ENCODE measurements at regions not wholly inside any gene's neighbourhood (a gene's known extent, or its start where the extent isn't known, plus 50 kb on each side); places are given as distances from the start of the nearest gene placed in this dataset.

- no peak for ATAC-seq (replicated peaks in 6 of 8)
- Histone ChIP-seq H3K4me3 (no peak overlapping the region), H3K4me1 (replicated peaks in 1 of 2) (no peaks in the 10 kb centered on the region), H3K27ac (no peak overlapping the region)
- in situ Hi-C loops (cut with MboI; ENCODE audit: low pct_unique_long_range_greater_than_20kb in 2 of 9, low sequenced_read_pairs in 9 of 9, unreplicated experiment in 9 of 9) = no loop called here
- WGBS, 10 experiments = 36 to 92% (median 73%) methylated on average over 1 of the region's 1 CpG; no CpG with 5 or more reads in 2 of the 10 experiments
Observed at GRCh38 chr9:105854026-105854782, 159.9 kb downstream of the TMEM38B start.

DNA sequence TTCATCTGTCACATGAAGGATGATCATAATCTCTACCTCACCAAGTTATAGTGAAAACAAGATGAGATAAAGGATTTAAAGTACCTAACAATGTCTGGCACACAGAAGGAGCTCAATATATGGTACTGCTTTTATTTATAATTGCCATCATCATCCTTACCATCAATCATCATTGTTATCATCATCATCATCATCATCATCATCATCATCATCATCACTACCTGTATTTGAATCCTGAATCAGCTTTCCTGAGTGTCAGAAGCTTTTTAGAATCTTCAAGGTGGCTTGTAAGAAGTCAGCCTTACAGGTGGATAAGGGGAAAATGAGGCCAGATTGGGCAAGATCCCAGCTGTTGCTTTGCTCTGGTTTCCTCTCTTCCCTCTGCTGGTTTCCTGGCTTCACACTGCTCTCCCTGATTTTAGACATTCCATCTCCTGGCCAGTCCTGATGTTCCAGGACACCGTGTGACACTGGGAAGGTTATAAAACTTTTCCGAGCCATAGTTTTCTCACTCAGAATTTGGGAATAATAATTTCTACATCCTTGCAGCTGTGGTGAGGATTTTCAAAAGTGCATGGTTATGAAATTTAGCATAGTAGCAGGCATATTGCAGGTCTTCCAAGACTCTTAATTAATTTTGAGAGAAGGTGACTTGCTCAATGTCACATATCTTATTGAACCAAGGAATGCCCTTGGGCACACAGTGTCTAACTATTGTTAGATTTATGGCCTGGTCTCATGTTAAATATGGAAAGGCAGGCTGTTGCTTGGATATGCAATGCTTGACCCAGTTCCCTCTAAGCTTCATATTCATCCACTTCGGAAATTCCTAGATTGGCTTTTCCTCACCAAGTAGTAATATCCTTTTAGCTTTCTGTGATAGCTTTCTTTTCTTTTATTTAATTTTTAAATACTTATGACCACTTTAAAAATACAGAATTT lies 160.7 kb downstream of the TMEM38B start:
- in situ Hi-C loops (cut with MboI; ENCODE audit: low pct_unique_long_range_greater_than_20kb in 2 of 9, low sequenced_read_pairs in 9 of 9, unreplicated experiment in 9 of 9) = no loop called here
- H3K27ac ChIP-seq = no peak overlapping the region
- WGBS, 10 experiments = 0 to 100% (median 80%) methylated on average over 1 to 3 of the region's 3 CpGs; no CpG with 5 or more reads in 3 of the 10 experiments
- ATAC-seq (replicated peaks in 6 of 8) = peak in 2 of 8 experiments; percentile 48 to 76
- no peak overlapping the region for H3K4me3 ChIP-seq
- no peaks in the 10 kb centered on the region for H3K4me1 ChIP-seq (replicated peaks in 1 of 2)

DNA sequence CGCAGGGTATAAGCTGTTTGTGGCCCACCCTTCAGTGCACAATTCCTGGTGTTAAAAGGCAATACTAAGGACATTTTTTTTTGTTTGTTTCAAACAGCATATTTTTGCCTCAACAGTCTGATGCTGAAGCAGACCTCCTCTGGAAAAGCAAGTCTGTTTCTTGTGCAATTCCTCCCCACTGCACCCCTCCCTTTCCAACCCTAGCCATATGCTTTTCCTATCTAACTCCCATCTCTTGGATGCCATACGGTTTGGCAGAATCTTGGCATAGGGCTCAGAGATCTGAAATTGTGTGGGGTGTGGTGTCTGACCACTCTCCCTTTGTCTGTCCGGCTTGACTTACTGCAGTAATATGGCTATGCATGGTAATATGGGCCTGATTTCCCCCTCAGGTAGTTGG lies 161.6 kb downstream of the TMEM38B start:
- 0 to 100% (median 0%) methylated on average over 1 to 2 of the region's 3 CpGs; no CpG with 5 or more reads in 5 of the 10 experiments for WGBS, 10 experiments
- peak in 1 of 8 experiments; percentile 52 for ATAC-seq (replicated peaks in 6 of 8)
- H3K27ac ChIP-seq = no peak overlapping the region
- in situ Hi-C loops (cut with MboI; ENCODE audit: low pct_unique_long_range_greater_than_20kb in 2 of 9, low sequenced_read_pairs in 9 of 9, unreplicated experiment in 9 of 9) = no loop called here
- H3K4me1 ChIP-seq (replicated peaks in 1 of 2) = no peaks in the 10 kb centered on the region
- H3K4me3 ChIP-seq = no peak overlapping the region

GRCh38 chr9:105858006-105858690 lies 163.8 kb downstream of the TMEM38B start:
- Histone ChIP-seq H3K4me3 (no peak overlapping the region), H3K4me1 (replicated peaks in 1 of 2) (no peaks in the 10 kb centered on the region), H3K27ac (no peak overlapping the region)
- ATAC-seq (replicated peaks in 6 of 8) = no peak
- in situ Hi-C loops (cut with MboI; ENCODE audit: low pct_unique_long_range_greater_than_20kb in 2 of 9, low sequenced_read_pairs in 9 of 9, unreplicated experiment in 9 of 9) = no loop called here
- 17 to 100% (median 82%) methylated on average over 1 of the region's 1 CpG; no CpG with 5 or more reads in 4 of the 10 experiments for WGBS, 10 experiments

- Histone ChIP-seq H3K4me3 (no peak overlapping the region), H3K27ac (no peak overlapping the region), H3K4me1 (replicated peaks in 1 of 2) (no peaks in the 10 kb centered on the region)
- in situ Hi-C loops (cut with MboI; ENCODE audit: low pct_unique_long_range_greater_than_20kb in 2 of 9, low sequenced_read_pairs in 9 of 9, unreplicated experiment in 9 of 9) = no loop called here
- ATAC-seq (replicated peaks in 6 of 8) = peak in 2 of 8 experiments; percentile 22 to 29
Observed at GRCh38 chr9:105858877-105859276, 164.5 kb downstream of the TMEM38B start.

- ATAC-seq (replicated peaks in 6 of 8) = no peak
- Histone ChIP-seq H3K4me1 (replicated peaks in 1 of 2) (no peaks in the 10 kb centered on the region), H3K27ac (no peak overlapping the region), H3K4me3 (no peak overlapping the region)
- in situ Hi-C loops (cut with MboI; ENCODE audit: low pct_unique_long_range_greater_than_20kb in 2 of 9, low sequenced_read_pairs in 9 of 9, unreplicated experiment in 9 of 9) = no loop called here
Observed at GRCh38 chr9:105859428-105860091, 165.2 kb downstream of the TMEM38B start.

DNA sequence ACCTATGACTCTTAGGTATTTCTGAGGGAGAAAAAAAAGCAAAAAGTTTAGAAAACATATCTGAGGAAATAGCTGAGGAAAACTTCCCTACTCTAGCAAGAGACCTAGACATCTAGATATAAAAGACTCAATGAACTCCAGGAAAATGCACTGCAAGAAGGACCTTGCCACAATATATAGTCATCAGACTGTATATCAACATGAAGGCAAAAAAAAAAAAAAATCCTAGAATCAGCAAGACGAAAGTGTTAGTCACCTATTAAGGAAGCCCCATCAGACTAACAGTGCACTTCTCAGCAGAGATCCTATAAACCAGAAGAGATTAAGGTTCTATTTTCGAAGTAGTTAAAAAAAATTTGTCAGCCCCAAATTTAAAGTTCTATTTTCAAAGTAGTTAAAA lies 166.2 kb downstream of the TMEM38B start:
- Histone ChIP-seq H3K27ac (no peak overlapping the region), H3K4me3 (no peak overlapping the region), H3K4me1 (replicated peaks in 1 of 2) (no peaks in the 10 kb centered on the region)
- ATAC-seq (replicated peaks in 6 of 8) = no peak
- in situ Hi-C loops (cut with MboI; ENCODE audit: low pct_unique_long_range_greater_than_20kb in 2 of 9, low sequenced_read_pairs in 9 of 9, unreplicated experiment in 9 of 9) = no loop called here
- 15 to 95% (median 78%) methylated on average over 1 to 2 of the region's 2 CpGs for WGBS, 10 experiments

DNA sequence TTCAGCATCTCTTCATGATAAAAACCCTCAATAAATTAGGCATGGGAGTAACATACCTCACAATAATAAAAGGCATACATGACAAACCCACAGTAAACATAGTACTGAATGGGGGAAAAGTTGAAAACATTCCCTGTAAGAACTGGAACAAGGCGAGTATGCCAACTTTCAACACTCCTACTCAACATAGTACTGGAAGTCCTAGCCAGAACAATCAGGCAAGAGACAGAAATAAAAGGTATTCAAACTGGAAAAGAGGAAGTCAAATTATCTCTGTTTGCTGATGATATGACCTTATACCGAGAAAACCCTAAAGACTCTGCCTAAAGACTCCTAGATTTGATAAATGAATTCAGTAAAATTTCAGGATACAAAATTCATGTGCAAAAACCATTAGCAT lies 167.6 kb downstream of the TMEM38B start:
- Histone ChIP-seq H3K4me3 (no peak overlapping the region), H3K27ac (no peak overlapping the region), H3K4me1 (replicated peaks in 1 of 2) (no peaks in the 10 kb centered on the region)
- in situ Hi-C loops (cut with MboI; ENCODE audit: low pct_unique_long_range_greater_than_20kb in 2 of 9, low sequenced_read_pairs in 9 of 9, unreplicated experiment in 9 of 9) = no loop called here
- peak in 3 of 8 experiments; percentile 29 to 74 (median 46) for ATAC-seq (replicated peaks in 6 of 8)
- WGBS, 10 experiments = 0 to 100% (median 80%) methylated on average over 1 to 2 of the region's 2 CpGs; no CpG with 5 or more reads in 1 of the 10 experiments

GRCh38 chr9:105864248-105864898 lies 170.0 kb downstream of the TMEM38B start:
- no peak overlapping the region for H3K4me3 ChIP-seq
- WGBS, 10 experiments = 5 to 100% (median 76%) methylated on average over 2 to 6 of the region's 6 CpGs; no CpG with 5 or more reads in 1 of the 10 experiments
- H3K27ac ChIP-seq = no peak overlapping the region
- H3K4me1 ChIP-seq (replicated peaks in 1 of 2) = no peaks in the 10 kb centered on the region
- no peak for ATAC-seq (replicated peaks in 6 of 8)
- in situ Hi-C loops (cut with MboI; ENCODE audit: low pct_unique_long_range_greater_than_20kb in 2 of 9, low sequenced_read_pairs in 9 of 9, unreplicated experiment in 9 of 9) = no loop called here

DNA sequence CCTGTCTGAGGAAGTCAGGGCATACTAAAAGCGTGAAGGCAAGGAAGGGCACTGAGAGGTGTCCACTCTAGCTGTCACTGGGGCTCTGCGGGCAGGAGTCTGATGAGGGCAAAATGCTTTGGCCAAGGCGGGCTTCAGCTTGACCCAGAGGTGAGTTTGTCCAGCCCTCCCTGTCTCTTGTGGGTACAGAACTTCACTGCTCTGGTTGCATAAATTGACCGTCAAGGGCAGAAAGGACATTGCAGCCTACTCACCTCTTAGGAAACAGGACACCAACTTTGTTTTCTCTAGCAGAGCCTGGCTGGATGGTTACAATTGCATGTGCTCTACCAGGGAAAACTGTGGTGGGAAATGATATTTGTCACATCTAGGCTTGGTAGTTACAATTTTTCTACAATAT lies 170.9 kb downstream of the TMEM38B start:
- in situ Hi-C loops (cut with MboI; ENCODE audit: low pct_unique_long_range_greater_than_20kb in 2 of 9, low sequenced_read_pairs in 9 of 9, unreplicated experiment in 9 of 9) = no loop called here
- no peaks in the 10 kb centered on the region for H3K4me1 ChIP-seq (replicated peaks in 1 of 2)
- H3K4me3 ChIP-seq = no peak overlapping the region
- H3K27ac ChIP-seq = no peak overlapping the region
- 38 to 100% (median 80%) methylated on average over 1 to 2 of the region's 4 CpGs; no CpG with 5 or more reads in 5 of the 10 experiments for WGBS, 10 experiments
- ATAC-seq (replicated peaks in 6 of 8) = no peak

DNA sequence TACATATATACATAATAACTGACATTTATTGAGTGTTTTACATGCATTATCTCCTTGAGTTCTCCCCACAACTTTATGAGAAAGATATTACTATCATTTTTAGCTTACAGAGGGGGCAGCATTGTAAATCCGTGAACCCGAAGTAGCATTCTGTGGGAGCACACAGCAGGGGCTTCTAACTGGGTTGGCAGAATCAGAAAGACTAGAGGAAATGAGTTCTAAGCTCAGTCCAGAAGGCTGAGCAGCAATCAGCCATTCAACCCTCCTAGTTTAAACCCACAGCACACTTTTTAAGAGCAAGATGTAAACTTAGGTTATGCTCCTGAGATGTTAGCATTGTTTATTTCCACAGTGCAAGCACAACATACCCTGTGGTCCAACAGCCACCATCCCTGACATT lies 177.2 kb downstream of the TMEM38B start:
- peak in 1 of 8 experiments; percentile 60 for ATAC-seq (replicated peaks in 6 of 8)
- Histone ChIP-seq H3K4me1 (replicated peaks in 1 of 2) (no peaks in the 10 kb centered on the region), H3K4me3 (no peak overlapping the region), H3K27ac (no peak overlapping the region)
- in situ Hi-C loops (cut with MboI; ENCODE audit: low pct_unique_long_range_greater_than_20kb in 2 of 9, low sequenced_read_pairs in 9 of 9, unreplicated experiment in 9 of 9) = no loop called here
- 21 to 71% (median 50%) methylated on average over 2 of the region's 2 CpGs; no CpG with 5 or more reads in 5 of the 10 experiments for WGBS, 10 experiments

- H3K4me1 ChIP-seq (replicated peaks in 1 of 2) = no peaks in the 10 kb centered on the region
- no peak overlapping the region for H3K4me3 ChIP-seq
- 0 to 100% (median 80%) methylated on average over 1 to 3 of the region's 3 CpGs; no CpG with 5 or more reads in 1 of the 10 experiments for WGBS, 10 experiments
- no peak overlapping the region for H3K27ac ChIP-seq
- peak in 2 of 8 experiments; percentile 64 to 75 for ATAC-seq (replicated peaks in 6 of 8)
- in situ Hi-C loops (cut with MboI; ENCODE audit: low pct_unique_long_range_greater_than_20kb in 2 of 9, low sequenced_read_pairs in 9 of 9, unreplicated experiment in 9 of 9) = no loop called here
Observed at GRCh38 chr9:105873801-105874200, 179.5 kb downstream of the TMEM38B start.

Measured in motor neuron (in vitro differentiated cells).